GM12891 (cell line): ENCODE measurements at regions not wholly inside any gene's neighbourhood (a gene's known extent, or its start where the extent isn't known, plus 50 kb on each side); places are given as distances from the start of the nearest gene placed in this dataset.

Experiments
- POLR2A ChIP-seq: IDR thresholded peaks from 2 replicates; pipeline ENCODE4 v1.6.1; 2011; ENCODE audit warnings: low read depth, low read length, control low read depth
- TAF1 ChIP-seq: IDR thresholded peaks from 2 replicates; pipeline ENCODE4 v1.6.1; 2011; ENCODE audit warnings: low read depth, low read length, control low read depth

GRCh38 chr5:61657686-61658085 lies 325.6 kb downstream of the ZSWIM6 start:
- no peak for TF ChIP-seq POLR2A
- no peak for TF ChIP-seq TAF1
